ENCODE measurements at regions not wholly inside any gene's neighbourhood (a gene's known extent, or its start where the extent isn't known, plus 50 kb on each side); places are given as distances from the start of the nearest gene placed in this dataset.

DNA sequence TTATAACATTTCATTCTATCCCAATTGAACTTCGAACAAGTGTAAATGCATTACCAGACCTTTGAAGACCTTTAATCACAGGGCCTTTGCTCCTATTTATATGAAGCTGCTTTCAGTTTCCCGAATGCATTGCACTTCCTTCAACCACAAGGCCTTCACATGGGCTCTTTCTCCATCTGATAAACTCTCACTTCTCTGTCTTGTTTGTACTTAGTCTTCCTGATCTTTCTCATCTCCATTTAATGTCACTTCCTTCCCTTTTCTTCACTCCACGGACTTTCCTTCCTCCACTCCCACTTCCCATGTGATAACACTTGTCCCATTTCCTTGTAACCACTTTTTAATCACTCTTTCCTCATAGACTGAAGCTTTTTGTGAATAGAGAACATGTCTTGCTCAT is 74.3 kb upstream of the TNC start:
- Histone ChIP-seq H3K9me2 (replicated peaks; ENCODE audit: insufficient read depth) (no peaks in the 10 kb centered on the region), H3K9me3 (ENCODE audit: low read depth) (no peaks in the 10 kb centered on the region), H3K4me2 (no peak overlapping the region), H3K27me3 (no peaks in the 10 kb centered on the region), H3K36me3 (replicated peaks; ENCODE audit: insufficient read depth, low read depth) (no peaks in the 10 kb centered on the region), H3K4me3 (no peak overlapping the region), H3K4me1 (ENCODE audit: insufficient read depth) (no peaks in the 10 kb centered on the region), H2AFZ (no peak overlapping the region), H3K79me2 (no peaks in the 10 kb centered on the region), H3K27ac (no peak overlapping the region), H4K20me1 (ENCODE audit: insufficient read depth, poor library complexity, severe bottlenecking) (no peaks in the 10 kb centered on the region)
- TF ChIP-seq EZH2phosphoT487 (IDR thresholded peaks at IDR 0.05; ENCODE audit: low read depth, severe bottlenecking, unreplicated experiment) (no peak), EZH2 (IDR thresholded peaks at IDR 0.05; ENCODE audit: borderline replicate concordance) (no peak)
- TF ChIP-seq, protein P1, sequence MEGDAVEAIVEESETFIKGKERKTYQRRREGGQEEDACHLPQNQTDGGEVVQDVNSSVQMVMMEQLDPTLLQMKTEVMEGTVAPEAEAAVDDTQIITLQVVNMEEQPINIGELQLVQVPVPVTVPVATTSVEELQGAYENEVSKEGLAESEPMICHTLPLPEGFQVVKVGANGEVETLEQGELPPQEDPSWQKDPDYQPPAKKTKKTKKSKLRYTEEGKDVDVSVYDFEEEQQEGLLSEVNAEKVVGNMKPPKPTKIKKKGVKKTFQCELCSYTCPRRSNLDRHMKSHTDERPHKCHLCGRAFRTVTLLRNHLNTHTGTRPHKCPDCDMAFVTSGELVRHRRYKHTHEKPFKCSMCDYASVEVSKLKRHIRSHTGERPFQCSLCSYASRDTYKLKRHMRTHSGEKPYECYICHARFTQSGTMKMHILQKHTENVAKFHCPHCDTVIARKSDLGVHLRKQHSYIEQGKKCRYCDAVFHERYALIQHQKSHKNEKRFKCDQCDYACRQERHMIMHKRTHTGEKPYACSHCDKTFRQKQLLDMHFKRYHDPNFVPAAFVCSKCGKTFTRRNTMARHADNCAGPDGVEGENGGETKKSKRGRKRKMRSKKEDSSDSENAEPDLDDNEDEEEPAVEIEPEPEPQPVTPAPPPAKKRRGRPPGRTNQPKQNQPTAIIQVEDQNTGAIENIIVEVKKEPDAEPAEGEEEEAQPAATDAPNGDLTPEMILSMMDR (IDR thresholded peaks at IDR 0.05; ENCODE audit: poor library complexity) = no peak
- DNase-seq (ENCODE audit: low spot score) = no peak
- 76% methylated on average over 3 of the region's 3 CpGs for WGBS (ENCODE audit: low lambda C conversion rate, missing lambda C conversion rate)

GRCh38 chr9:115192835-115193525 is 75.0 kb upstream of the TNC start:
- H3K4me3 ChIP-seq = no peak overlapping the region
- DNase-seq (ENCODE audit: low spot score) = no peak
- H3K36me3 ChIP-seq (replicated peaks; ENCODE audit: insufficient read depth, low read depth) = no peaks in the 10 kb centered on the region
- no peaks in the 10 kb centered on the region for H3K79me2 ChIP-seq
- no peaks in the 10 kb centered on the region for H3K9me3 ChIP-seq (ENCODE audit: low read depth)
- H3K4me2 ChIP-seq = no peak overlapping the region
- H3K27me3 ChIP-seq = no peaks in the 10 kb centered on the region
- H3K9me2 ChIP-seq (replicated peaks; ENCODE audit: insufficient read depth) = no peaks in the 10 kb centered on the region
- H3K27ac ChIP-seq = no peak overlapping the region
- TF ChIP-seq EZH2 (IDR thresholded peaks at IDR 0.05; ENCODE audit: borderline replicate concordance) (no peak), EZH2phosphoT487 (IDR thresholded peaks at IDR 0.05; ENCODE audit: low read depth, severe bottlenecking, unreplicated experiment) (no peak)
- TF ChIP-seq, protein P1 (IDR thresholded peaks at IDR 0.05; ENCODE audit: poor library complexity) = no peak
- WGBS (ENCODE audit: low lambda C conversion rate, missing lambda C conversion rate) = 96% methylated on average over 2 of the region's 2 CpGs
- no peaks in the 10 kb centered on the region for H3K4me1 ChIP-seq (ENCODE audit: insufficient read depth)
- H2AFZ ChIP-seq = no peak overlapping the region
- no peaks in the 10 kb centered on the region for H4K20me1 ChIP-seq (ENCODE audit: insufficient read depth, poor library complexity, severe bottlenecking)

DNA sequence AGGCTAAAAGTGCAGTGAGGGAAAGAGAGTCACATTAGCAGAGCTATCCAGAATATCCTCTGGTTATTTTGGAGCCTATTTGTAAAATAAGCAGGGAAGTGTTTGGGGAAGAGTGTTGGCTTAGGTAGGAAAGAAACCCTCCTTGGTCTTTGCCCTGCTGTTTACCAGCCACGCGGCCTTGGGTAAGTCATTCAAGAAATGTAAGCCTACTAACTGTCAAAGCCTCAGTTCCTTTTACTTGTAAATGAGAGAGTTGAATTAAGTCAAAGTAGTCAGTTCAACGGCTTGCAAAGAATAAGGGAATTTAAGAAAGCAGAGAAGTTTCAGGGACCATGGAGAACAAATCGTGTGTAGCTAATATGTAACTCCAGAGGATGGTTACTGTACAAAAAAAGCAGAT is 75.8 kb upstream of the TNC start:
- Histone ChIP-seq H3K36me3 (replicated peaks; ENCODE audit: insufficient read depth, low read depth) (no peaks in the 10 kb centered on the region), H3K79me2 (no peaks in the 10 kb centered on the region), H3K9me2 (replicated peaks; ENCODE audit: insufficient read depth) (no peaks in the 10 kb centered on the region), H3K27me3 (no peaks in the 10 kb centered on the region), H3K27ac (no peak overlapping the region), H2AFZ (no peak overlapping the region), H3K4me2 (no peak overlapping the region), H4K20me1 (ENCODE audit: insufficient read depth, poor library complexity, severe bottlenecking) (no peaks in the 10 kb centered on the region), H3K4me3 (no peak overlapping the region), H3K9me3 (ENCODE audit: low read depth) (no peaks in the 10 kb centered on the region), H3K4me1 (ENCODE audit: insufficient read depth) (no peaks in the 10 kb centered on the region)
- WGBS (ENCODE audit: low lambda C conversion rate, missing lambda C conversion rate) = 68% methylated on average over 4 of the region's 4 CpGs
- TF ChIP-seq, protein P1 (IDR thresholded peaks at IDR 0.05; ENCODE audit: poor library complexity) = no peak
- no peak for TF ChIP-seq EZH2phosphoT487 (IDR thresholded peaks at IDR 0.05; ENCODE audit: low read depth, severe bottlenecking, unreplicated experiment)
- TF ChIP-seq EZH2 (IDR thresholded peaks at IDR 0.05; ENCODE audit: borderline replicate concordance) = no peak
- no peak for DNase-seq (ENCODE audit: low spot score)
